NCI-H524 (cell line): ENCODE measurements at regions not wholly inside any gene's neighbourhood (a gene's known extent, or its start where the extent isn't known, plus 50 kb on each side); places are given as distances from the start of the nearest gene placed in this dataset.

Experiments used
- DNase-seq, 2 experiments: peaks; one replicate each; lab custom pipeline; 2025; lab: John Stamatoyannopoulos, UW

DNA sequence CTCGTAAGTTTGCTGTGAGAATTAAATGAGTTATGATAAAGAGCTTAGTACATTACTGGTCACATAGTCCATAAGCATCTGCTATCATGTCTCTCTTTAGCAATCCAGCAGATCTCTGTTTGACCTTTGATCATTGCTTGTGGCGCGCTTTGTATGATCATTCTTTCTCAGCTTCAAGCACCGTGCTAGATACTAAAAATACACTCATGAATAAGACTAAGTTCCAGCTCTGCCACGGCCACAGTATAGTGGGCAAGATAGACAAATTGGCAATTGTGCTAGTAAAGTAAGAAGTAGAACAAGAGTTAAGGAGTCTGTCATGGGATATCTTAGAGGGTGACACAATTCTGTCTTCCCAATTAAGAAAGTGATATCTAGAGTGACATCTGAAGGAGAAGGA is 75.2 kb upstream of the ADGRF1 start:
- DNase-seq: no peak

- DNase-seq: no peak
Measured at GRCh38 chr6:47116606-47117005, 74.5 kb upstream of the ADGRF1 start.

DNA sequence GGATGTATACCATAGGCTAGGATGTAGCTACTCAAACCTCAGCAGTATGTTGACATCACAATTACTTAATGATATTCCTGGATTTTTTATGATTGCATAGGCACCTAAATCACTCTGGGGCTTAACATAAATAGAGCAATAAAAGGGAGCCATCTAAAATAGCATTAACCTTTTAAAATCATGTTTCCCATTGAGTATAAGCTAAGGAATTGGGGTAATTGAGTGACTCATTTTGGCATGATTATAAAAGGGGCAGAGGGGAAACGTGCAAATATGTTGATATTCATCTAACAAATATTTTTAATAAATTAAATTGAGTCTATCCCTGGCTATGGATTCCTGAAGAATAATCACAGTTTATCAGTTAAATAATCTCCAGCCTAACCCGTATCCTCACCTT is 74.0 kb upstream of the ADGRF1 start:
- no peak for DNase-seq

DNA sequence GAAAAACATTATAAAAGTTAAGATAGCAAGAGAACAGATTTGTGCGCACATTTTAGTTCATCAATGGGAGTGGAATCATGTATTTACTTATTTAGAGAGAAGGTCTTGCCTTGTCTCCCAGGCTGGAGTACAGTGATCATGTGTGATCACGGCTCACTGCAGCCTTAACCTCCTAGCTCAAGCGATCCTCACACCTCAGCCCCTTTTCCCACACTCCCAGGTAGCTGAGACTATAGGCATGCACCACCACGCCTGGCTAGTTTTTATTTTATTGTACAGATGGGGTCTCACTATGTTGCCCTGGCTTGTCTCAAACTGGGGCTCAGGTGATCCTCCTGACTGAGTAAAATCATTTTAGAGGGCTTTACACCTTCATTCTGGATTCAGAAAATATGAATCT is 72.3 kb upstream of the ADGRF1 start:
- no peak for DNase-seq

DNA sequence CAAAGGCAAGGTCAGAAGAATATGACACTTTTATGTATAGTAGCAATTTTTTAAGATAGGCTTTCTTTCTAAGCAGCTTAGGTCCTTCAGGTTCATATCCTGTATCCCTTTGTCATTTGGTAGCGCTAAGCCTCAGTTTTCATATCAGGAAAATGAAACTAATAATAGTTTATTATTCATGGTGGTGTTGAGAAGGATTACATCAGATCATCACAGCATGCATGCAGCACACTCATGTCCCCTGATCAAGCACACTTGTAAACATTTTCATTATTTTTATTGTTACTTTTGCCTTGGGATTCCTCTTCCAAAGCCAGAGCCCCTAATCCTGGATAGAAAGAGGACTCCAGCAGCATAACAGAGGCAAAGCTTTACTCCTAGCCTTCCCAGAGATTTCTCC is 70.2 kb upstream of the ADGRF1 start:
- DNase-seq: no peak

DNA sequence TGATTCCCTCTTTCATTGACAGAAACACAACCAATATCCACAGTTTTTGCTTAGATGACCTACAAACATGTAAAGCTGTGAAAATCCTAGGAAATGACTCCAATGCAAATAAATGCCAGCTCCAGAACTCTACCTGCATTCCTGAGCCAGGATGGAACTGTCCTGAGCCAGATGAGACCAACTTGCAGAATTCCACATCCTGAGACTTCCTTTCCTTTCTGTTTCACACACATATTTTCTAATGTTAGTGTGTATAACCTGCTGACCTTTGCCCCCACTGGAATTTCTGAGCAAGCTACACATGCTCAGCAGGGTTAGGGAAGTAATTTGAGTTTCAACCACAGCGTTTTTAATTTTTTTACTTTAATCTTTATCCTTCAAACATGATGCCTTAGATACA is 69.6 kb upstream of the ADGRF1 start:
- no peak for DNase-seq

GRCh38 chr6:47109281-47109680 is 67.1 kb upstream of the ADGRF1 start:
- no peak for DNase-seq

DNA sequence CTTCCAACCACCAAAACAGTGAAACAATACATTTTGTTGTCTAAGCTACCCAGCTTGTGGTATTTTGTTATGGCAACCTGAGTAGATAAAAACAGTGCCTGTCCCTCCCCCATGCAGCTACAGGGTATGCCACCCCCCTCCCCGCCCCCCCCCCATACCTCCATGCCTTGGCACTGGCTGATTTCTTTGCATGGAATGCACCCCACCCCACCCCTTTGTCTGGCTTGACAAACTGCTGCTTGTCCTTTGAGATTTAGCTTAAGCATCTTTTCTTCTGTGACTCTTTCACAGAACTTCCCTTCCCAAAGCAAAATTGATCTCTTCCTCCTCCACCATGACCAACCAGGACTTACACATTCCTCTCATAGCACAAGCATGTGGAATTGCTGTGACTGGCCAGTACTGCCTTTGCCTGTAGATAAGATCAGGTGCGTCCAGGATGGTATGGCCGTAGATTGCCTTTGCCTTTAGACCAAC is 64.6 kb upstream of the ADGRF1 start:
- no peak for DNase-seq

DNA sequence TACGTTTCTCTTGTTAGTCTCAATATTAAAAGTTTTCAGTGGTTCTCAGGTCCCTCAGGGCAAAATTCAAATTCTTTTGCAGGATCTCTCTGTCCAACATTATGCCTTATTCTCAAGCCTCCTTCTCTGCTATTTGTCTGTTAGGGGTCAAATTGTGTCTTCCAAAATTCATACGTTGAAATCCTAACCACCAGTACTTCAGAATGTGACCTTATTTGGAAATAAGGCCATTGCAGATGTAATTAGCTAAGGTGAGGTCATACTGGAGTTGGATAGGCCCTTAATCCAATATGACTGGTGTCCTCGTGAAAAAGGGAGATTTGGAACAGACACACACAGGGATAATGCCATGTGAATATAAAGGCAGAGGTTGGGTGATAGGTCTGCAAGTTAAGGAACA is 64.1 kb upstream of the ADGRF1 start:
- no peak for DNase-seq

DNA sequence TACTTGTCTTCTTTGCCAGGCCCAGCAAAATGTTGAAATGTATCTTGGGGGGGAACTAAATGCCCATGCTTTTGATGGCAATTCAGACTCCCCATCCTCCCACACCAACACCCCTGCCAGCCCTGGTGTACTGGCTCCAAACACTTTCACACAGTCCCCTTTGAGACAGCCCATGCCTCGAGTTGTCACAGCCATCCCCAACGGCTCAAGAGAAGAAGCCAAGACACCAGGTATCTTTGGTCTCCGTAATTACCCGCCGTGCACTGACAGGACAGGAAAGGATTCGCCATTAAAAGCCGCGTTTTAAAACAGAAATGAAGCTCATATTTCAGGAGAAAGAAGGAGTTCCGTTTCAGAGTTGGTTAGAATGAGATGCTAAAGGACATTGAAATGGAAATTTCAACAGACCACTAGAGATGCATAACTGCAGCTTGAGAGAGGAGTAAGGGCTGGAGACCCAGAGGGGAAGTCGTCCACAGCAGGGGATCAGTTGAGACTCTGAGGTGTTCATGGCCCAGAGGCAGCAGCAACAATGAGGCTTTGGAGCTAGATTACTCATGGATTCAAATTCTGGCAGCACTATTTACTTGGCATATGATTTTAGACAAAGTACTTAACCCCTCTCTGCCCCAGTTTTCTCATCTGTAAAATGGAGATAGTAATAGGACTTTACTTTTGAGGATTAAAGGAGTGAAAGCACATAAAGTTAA is 63.5 kb upstream of the ADGRF1 start:
- no peak for DNase-seq

DNA sequence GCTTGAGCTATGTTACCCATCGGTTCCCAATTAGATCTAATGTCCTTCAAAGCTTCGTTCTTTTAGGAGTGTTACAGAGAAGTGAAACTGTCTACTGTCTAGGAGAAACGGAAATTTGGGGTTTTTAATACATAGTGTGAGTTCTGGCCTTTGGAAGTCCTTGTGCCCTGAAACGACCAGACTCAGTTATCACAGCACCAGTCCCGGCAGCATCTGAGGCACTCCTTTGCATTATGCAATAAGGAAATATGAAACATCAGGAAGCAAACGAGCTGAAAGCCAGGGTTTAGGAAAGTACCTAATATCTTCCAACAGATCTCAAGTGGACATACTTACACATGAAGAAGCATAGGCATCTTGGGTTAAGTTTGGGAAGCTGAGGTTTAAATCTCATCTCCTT is 61.8 kb upstream of the ADGRF1 start:
- no peak for DNase-seq

- DNase-seq: no peak
Measured at GRCh38 chr6:47102331-47102730, 60.2 kb upstream of the ADGRF1 start.

- DNase-seq: no peak
Measured at GRCh38 chr6:47098570-47098993, 56.5 kb upstream of the ADGRF1 start.

DNA sequence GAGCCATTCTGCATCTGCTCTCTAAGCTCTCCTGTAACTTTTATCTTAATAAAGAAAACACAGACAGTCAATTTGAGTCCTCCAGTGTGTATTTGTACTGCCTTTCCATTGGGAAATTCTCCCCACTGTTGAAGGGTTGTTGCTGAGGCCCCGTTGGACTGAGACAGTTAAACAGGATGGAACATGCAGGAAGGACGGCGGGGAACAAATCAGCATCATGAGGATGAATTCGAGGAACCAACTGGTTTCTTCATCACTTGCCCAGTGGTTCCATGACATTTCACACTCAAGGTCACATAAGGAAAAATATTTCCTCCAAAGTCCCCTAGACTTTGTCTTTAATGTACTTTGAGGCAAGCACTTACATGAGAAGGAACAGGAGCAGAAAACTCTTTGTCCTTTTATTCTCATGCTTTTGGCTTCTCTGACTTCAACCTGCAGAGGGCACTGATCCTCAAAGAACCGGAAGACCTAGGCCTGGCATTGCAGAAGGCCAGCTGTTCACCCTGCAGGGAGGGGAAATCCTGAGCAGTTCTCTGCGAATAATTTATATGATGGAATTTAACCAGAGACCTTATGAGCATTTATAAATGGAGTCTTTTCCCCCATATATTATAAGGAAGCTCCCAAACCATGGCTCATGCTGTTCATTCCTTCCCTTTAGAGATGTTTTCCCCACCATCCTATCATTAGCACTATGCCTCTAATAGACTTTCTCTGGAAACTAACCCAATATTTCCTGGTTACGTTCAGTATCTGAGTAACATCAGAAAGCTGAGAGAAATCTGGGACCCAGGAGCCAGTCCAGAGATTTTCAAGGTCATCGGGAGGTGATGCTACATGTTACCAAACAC is 55.2 kb upstream of the ADGRF1 start:
- peak; percentile 6 to 72 for DNase-seq

GRCh38 chr6:47096211-47096895 is 54.2 kb upstream of the ADGRF1 start:
- DNase-seq: no peak

- DNase-seq: no peak
Measured at GRCh38 chr6:47094241-47094925, 52.3 kb upstream of the ADGRF1 start.

GRCh38 chr6:47093169-47093568 is 51.0 kb upstream of the ADGRF1 start:
- no peak for DNase-seq

DNA sequence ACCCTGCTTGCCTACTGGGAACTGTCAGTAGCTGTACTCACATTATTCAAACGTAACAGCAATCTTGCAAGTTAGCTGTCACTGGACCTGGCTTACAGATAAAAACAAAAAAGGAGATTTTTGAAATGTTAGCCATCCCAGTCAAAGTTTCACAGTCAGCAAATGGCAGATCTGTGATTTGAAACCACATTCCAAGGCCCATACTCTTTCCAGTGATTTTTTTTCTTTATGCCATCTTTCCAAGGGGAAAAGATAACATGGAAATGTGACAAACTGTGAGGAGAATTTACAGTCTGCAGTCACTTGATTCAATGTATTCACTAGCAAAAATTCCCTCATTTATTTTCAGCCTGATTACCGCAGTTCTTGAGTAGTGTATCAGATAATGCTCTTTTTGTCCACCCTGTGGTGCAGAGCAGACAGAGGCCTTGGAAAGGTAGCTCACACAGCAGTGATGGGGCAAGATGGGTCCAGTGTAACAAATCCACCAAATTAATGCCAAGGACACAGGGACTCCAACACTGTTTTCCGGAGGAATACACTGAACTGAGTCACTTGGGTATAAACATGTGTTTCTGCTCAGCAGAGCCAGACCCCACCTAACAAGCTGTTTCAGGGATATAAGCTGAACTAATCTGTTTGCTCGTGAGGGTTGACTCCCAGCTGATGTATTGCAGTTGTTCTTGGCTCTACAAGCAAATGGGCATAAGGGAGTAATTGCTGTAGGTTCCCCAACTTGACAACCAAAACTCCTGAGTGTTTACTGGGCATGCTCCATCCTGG is 49.9 kb upstream of the ADGRF1 start:
- peak in 1 of 2 experiments; percentile 39 for DNase-seq
